Breast epithelium (tissue), 4 donors: ENCODE measurements at regions not wholly inside any gene's neighbourhood (a gene's known extent, or its start where the extent isn't known, plus 50 kb on each side); places are given as distances from the start of the nearest gene placed in this dataset.
A peak's percentile ranks its signal among the peaks of the same experiment; 100 is the strongest.

Experiments
- DNase-seq, 2 donors: peaks; one replicate each; pipeline ENCODE4 v3.0.0-alpha.2; 2019; ENCODE audit warnings: low spot score in 2 of 2
- H3K27ac ChIP-seq, 2 donors: fragments of 200-600 bp; sonication (generic) in 1 of 2; one replicate each; pipeline ENCODE4 v1.5.1; 2016 to 2019; ENCODE audit warnings: mild to moderate bottlenecking in 1 of 2
- H3K27me3 ChIP-seq, 2 donors: fragments of 200-600 bp; sonication (generic) in 1 of 2; one replicate each; pipeline versions ENCODE4 v1.5.1 to v1.6.0; 2017 to 2019; ENCODE audit warnings: control low read depth in 1 of 2, mild to moderate bottlenecking in 1 of 2
- H3K36me3 ChIP-seq: fragments of 200-600 bp; one replicate; pipeline ENCODE4 v1.5.1; 2019
- H3K4me1 ChIP-seq, 2 donors: fragments of 200-600 bp; sonication (generic); one replicate each; pipeline ENCODE4 v1.5.1; 2016 to 2019; ENCODE audit warnings: control low read depth in 1 of 2
- H3K4me3 ChIP-seq, 3 donors: fragments of 200-600 bp; sonication (generic); 1 replicate in 2 of 3; 2 replicates in 1 of 3; pipeline ENCODE4 v1.5.1; 2016 to 2019; ENCODE audit warnings: mild to moderate bottlenecking in 3 of 3, moderate library complexity in 2 of 3
- H3K9me3 ChIP-seq, 2 donors: fragments of 200-600 bp; sonication (generic) in 1 of 2; one replicate each; pipeline ENCODE4 v1.5.1; 2016 to 2019; ENCODE audit warnings: control low read depth in 1 of 2
- CTCF ChIP-seq, 3 donors: fragments of 450-650 bp; IDR thresholded peaks; one replicate each; pipeline ENCODE4 v1.5.1; 2016 to 2017; ENCODE audit warnings: antibody characterized with exemption in 3 of 3, mild to moderate bottlenecking in 3 of 3, moderate library complexity in 3 of 3
- POLR2A ChIP-seq: fragments of 450-650 bp; IDR thresholded peaks from one replicate; pipeline ENCODE4 v1.6.1; 2016; ENCODE audit warnings: antibody characterized with exemption, mild to moderate bottlenecking, moderate library complexity
- POLR2AphosphoS5 ChIP-seq, 3 donors: sonication (generic); formaldehyde crosslinking; IDR thresholded peaks; one replicate each; pipeline ENCODE4 v1.6.1; 2017; ENCODE audit warnings: antibody characterized with exemption in 3 of 3
- intact Hi-C: fragments of 100-400 bp; cut with DNase I; formaldehyde crosslinking; loops from one replicate; pipeline ENCODE4 v1.15.1; 2023; ENCODE audit warnings: low total_unique reads

GRCh38 chr1:109817881-109818270 is 54.2 kb upstream of the EPS8L3 start:
- no peak for TF ChIP-seq POLR2AphosphoS5 (IDR thresholded peaks at IDR 0.05)
- no peak for TF ChIP-seq CTCF (IDR thresholded peaks at IDR 0.05)
- intact Hi-C loops = no loop called here
- Histone ChIP-seq H3K36me3 (no peaks in the 10 kb centered on the region), H3K4me1 (peaks cover 0 to 6% of the 10 kb centered on the region in 2 donors), H3K27ac (peak overlapping the region in 1 of 2 donors; percentile 38), H3K27me3 (no peaks in the 10 kb centered on the region), H3K9me3 (peaks cover 5 to 7% of the 10 kb centered on the region in 2 donors), H3K4me3 (no peak overlapping the region)
- no peak for DNase-seq

GRCh38 chr1:109816975-109817535 is 53.3 kb upstream of the EPS8L3 start:
- TF ChIP-seq POLR2A = no peak
- no peak for TF ChIP-seq POLR2AphosphoS5 (IDR thresholded peaks at IDR 0.05)
- no peak for TF ChIP-seq CTCF (IDR thresholded peaks at IDR 0.05)
- Histone ChIP-seq H3K36me3 (no peaks in the 10 kb centered on the region), H3K4me3 (no peak overlapping the region), H3K27me3 (no peaks in the 10 kb centered on the region), H3K9me3 (peaks cover 5 to 7% of the 10 kb centered on the region in 2 donors), H3K4me1 (peaks cover 0 to 5% of the 10 kb centered on the region in 2 donors), H3K27ac (peak overlapping the region in 1 of 2 donors; percentile 73)
- intact Hi-C loops = loop anchor here (1.0 kb wide), 1 partner anchor 90 kb away; no protein-coding TSS in a partner anchor
- DNase-seq = no peak

GRCh38 chr1:109816175-109816811 is 52.6 kb upstream of the EPS8L3 start:
- H3K4me3 ChIP-seq = no peak overlapping the region
- no peaks in the 10 kb centered on the region for H3K36me3 ChIP-seq
- no peaks in the 10 kb centered on the region for H3K27me3 ChIP-seq
- peaks cover 5 to 7% of the 10 kb centered on the region in 2 donors for H3K9me3 ChIP-seq
- peak in 1 of 2 donors; percentile 48 for DNase-seq
- no peaks in the 10 kb centered on the region for H3K4me1 ChIP-seq
- peak overlapping the region; percentile 53 to 73 for H3K27ac ChIP-seq
- intact Hi-C loops = loop anchor here (1.0 kb wide), 1 partner anchor 91 kb away; no protein-coding TSS in a partner anchor
- TF ChIP-seq POLR2AphosphoS5 (IDR thresholded peaks at IDR 0.05) (peak in 1 of 3 donors; percentile 36), CTCF (IDR thresholded peaks at IDR 0.05) (no peak)

GRCh38 chr1:109815809-109816174 is 52.1 kb upstream of the EPS8L3 start:
- peak overlapping the region; percentile 53 to 73 for H3K27ac ChIP-seq
- intact Hi-C loops = loop anchor here (1.0 kb wide), 1 partner anchor 92 kb away; no protein-coding TSS in a partner anchor
- H3K9me3 ChIP-seq = peaks cover 5 to 7% of the 10 kb centered on the region in 2 donors
- no peak for DNase-seq
- no peaks in the 10 kb centered on the region for H3K27me3 ChIP-seq
- no peak for TF ChIP-seq POLR2A
- no peak for TF ChIP-seq POLR2AphosphoS5 (IDR thresholded peaks at IDR 0.05)
- TF ChIP-seq CTCF (IDR thresholded peaks at IDR 0.05) = no peak
- no peak overlapping the region for H3K4me3 ChIP-seq
- H3K4me1 ChIP-seq = no peaks in the 10 kb centered on the region
- no peaks in the 10 kb centered on the region for H3K36me3 ChIP-seq

GRCh38 chr1:109814993-109815786 is 51.5 kb upstream of the EPS8L3 start:
- Histone ChIP-seq H3K27me3 (no peaks in the 10 kb centered on the region), H3K9me3 (peaks cover 5 to 7% of the 10 kb centered on the region in 2 donors), H3K27ac (peak overlapping the region in 1 of 2 donors; percentile 73), H3K4me3 (no peak overlapping the region), H3K36me3 (no peaks in the 10 kb centered on the region), H3K4me1 (no peaks in the 10 kb centered on the region)
- intact Hi-C loops = no loop called here
- TF ChIP-seq CTCF (IDR thresholded peaks at IDR 0.05) = no peak
- no peak for TF ChIP-seq POLR2A
- no peak for TF ChIP-seq POLR2AphosphoS5 (IDR thresholded peaks at IDR 0.05)
- DNase-seq = no peak
